Ovary (tissue), 3 donors: ENCODE measurements at regions not wholly inside any gene's neighbourhood (a gene's known extent, or its start where the extent isn't known, plus 50 kb on each side); places are given as distances from the start of the nearest gene placed in this dataset.

Experiments
- EP300 ChIP-seq: sonication (generic); formaldehyde crosslinking; IDR thresholded peaks from one replicate; pipeline ENCODE4 v1.6.1; 2017; ENCODE audit warnings: antibody characterized with exemption
- POLR2A ChIP-seq: fragments of 450-650 bp; IDR thresholded peaks from one replicate; pipeline ENCODE4 v1.6.1; 2017; ENCODE audit warnings: antibody characterized with exemption, mild to moderate bottlenecking, moderate library complexity
- TF ChIP-seq, protein P1 (sequence below), 3 donors: fragments of 450-650 bp in 2 of 3; fragments of 200-600 bp in 1 of 3; IDR thresholded peaks; one replicate each; pipeline versions ENCODE4 v1.5.1 to v1.8.0; 2016 to 2022; ENCODE audit warnings: antibody characterized with exemption in 3 of 3, mild to moderate bottlenecking in 1 of 3
- donor health status: DM: no; HTN: no; CAD: no.

GRCh38 chr4:152028131-152028530, 267.3 kb upstream of the GATB start:
- TF ChIP-seq, protein P1, sequence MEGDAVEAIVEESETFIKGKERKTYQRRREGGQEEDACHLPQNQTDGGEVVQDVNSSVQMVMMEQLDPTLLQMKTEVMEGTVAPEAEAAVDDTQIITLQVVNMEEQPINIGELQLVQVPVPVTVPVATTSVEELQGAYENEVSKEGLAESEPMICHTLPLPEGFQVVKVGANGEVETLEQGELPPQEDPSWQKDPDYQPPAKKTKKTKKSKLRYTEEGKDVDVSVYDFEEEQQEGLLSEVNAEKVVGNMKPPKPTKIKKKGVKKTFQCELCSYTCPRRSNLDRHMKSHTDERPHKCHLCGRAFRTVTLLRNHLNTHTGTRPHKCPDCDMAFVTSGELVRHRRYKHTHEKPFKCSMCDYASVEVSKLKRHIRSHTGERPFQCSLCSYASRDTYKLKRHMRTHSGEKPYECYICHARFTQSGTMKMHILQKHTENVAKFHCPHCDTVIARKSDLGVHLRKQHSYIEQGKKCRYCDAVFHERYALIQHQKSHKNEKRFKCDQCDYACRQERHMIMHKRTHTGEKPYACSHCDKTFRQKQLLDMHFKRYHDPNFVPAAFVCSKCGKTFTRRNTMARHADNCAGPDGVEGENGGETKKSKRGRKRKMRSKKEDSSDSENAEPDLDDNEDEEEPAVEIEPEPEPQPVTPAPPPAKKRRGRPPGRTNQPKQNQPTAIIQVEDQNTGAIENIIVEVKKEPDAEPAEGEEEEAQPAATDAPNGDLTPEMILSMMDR (IDR thresholded peaks at IDR 0.05): no peak
- TF ChIP-seq EP300 (no peak), POLR2A (no peak)
